HFFc6 (cell line): ENCODE measurements at regions not wholly inside any gene's neighbourhood (a gene's known extent, or its start where the extent isn't known, plus 50 kb on each side); places are given as distances from the start of the nearest gene placed in this dataset.

Experiments
- DNase-seq: peaks from one replicate; pipeline ENCODE4 v3.0.0-alpha.2; 2018
- H3K27ac Mint-ChIP-seq: 2 replicates; pipeline ENCODE4 v1.8.0; 2020; ENCODE audit warnings: mild to moderate bottlenecking, mixed read lengths
- H3K27me3 Mint-ChIP-seq: 2 replicates; pipeline ENCODE4 v1.8.0; 2021; ENCODE audit warnings: mild to moderate bottlenecking, moderate library complexity, mixed read lengths; ENCODE audit not compliant: insufficient read depth
- H3K36me3 Mint-ChIP-seq: 2 replicates; pipeline ENCODE4 v1.8.0; 2021; ENCODE audit warnings: low read depth, mixed read lengths
- H3K4me1 Mint-ChIP-seq: 2 replicates; pipeline ENCODE4 v1.8.0; 2020; ENCODE audit warnings: low read depth, mixed read lengths
- H3K4me3 Mint-ChIP-seq: 2 replicates; pipeline ENCODE4 v1.8.0; 2020; ENCODE audit warnings: mild to moderate bottlenecking, moderate library complexity, mixed read lengths
- H3K9me3 Mint-ChIP-seq: 2 replicates; pipeline ENCODE4 v1.8.0; 2020; ENCODE audit warnings: mild to moderate bottlenecking, mixed read lengths
- TF ChIP-seq, protein P1 (sequence below): fragments of 200-600 bp; sonication (generic); IDR thresholded peaks from 2 replicates; pipeline ENCODE4 v1.5.0; 2021; ENCODE audit warnings: antibody characterized with exemption, mild to moderate bottlenecking

DNA sequence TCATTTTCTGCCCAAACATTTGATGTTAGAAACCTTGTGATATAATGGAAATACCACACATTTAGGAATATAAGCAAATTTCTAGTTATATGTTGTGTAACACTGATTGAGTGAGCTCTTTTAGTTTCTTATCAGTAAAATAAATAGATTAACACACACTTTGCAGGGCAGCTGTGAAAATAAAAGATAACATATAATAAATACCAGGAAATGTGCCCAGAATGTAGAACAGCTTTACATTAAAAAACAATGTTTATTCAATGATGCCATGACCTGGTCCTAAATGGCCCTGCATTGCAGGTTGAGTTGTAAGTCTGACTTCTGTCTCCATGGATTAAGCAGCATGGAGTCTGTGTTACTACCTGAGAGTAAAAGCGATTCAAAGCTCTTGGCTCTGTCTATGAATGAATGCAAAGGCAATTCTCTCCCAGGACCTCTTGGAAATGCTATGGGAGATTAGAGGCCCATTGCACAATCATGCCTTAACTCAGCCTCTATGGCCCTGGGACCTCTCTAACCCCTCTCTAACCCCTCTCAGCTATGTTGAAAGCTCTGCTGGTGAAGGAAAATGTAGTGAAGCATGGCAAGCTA, 296.0 kb upstream of the ACTBL2 start:
- H3K9me3 Mint-ChIP-seq: no peaks in the 10 kb centered on the region
- H3K27ac Mint-ChIP-seq: no peak overlapping the region
- H3K36me3 Mint-ChIP-seq: no peaks in the 10 kb centered on the region
- peaks cover 46% of the 10 kb centered on the region for H3K4me1 Mint-ChIP-seq
- no peak for DNase-seq
- TF ChIP-seq, protein P1, sequence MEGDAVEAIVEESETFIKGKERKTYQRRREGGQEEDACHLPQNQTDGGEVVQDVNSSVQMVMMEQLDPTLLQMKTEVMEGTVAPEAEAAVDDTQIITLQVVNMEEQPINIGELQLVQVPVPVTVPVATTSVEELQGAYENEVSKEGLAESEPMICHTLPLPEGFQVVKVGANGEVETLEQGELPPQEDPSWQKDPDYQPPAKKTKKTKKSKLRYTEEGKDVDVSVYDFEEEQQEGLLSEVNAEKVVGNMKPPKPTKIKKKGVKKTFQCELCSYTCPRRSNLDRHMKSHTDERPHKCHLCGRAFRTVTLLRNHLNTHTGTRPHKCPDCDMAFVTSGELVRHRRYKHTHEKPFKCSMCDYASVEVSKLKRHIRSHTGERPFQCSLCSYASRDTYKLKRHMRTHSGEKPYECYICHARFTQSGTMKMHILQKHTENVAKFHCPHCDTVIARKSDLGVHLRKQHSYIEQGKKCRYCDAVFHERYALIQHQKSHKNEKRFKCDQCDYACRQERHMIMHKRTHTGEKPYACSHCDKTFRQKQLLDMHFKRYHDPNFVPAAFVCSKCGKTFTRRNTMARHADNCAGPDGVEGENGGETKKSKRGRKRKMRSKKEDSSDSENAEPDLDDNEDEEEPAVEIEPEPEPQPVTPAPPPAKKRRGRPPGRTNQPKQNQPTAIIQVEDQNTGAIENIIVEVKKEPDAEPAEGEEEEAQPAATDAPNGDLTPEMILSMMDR: no peak
- no peaks in the 10 kb centered on the region for H3K27me3 Mint-ChIP-seq
- no peak overlapping the region for H3K4me3 Mint-ChIP-seq

DNA sequence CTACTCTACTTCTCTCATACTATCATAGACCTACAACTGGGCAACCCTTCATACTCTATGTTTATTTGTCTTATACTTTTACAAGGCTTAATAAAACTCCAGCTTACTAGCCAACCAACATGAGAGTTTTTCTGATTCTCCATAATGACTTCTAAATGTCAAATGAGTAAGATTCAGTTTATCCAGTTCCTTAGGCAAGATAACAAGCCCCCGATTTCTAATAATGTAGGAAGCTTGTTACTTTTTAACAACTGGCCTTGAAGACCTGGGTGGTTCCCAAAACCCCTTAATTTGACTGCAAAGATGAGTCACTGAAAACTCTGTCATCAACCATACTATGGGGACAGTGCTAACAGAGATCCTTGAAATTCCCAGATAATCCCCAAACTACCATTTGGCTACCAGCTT, 294.6 kb upstream of the ACTBL2 start:
- TF ChIP-seq, protein P1: no peak
- no peak overlapping the region for H3K27ac Mint-ChIP-seq
- no peak for DNase-seq
- no peaks in the 10 kb centered on the region for H3K27me3 Mint-ChIP-seq
- H3K36me3 Mint-ChIP-seq: no peaks in the 10 kb centered on the region
- H3K4me3 Mint-ChIP-seq: no peak overlapping the region
- peaks cover 36% of the 10 kb centered on the region for H3K4me1 Mint-ChIP-seq
- H3K9me3 Mint-ChIP-seq: no peaks in the 10 kb centered on the region

DNA sequence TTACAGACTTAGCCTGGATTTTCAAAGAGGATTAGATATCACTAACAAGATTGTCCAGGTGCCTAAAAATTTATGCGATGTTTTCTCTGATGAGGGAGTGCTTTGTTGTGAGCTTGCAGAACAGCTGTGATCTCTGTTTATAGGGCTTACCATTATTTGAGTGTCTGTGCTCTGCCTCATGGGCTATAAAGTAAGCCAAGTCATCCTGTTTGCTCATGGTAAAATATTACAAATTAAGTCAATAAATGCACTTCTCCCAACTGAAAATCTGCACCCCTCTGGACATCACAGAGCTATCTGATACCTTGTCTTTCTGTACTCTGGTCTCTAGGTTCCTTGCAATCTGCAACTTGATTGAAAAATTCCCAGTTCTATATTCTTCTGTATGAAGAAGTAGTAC, 293.4 kb upstream of the ACTBL2 start:
- no peak overlapping the region for H3K4me3 Mint-ChIP-seq
- no peak overlapping the region for H3K27ac Mint-ChIP-seq
- H3K4me1 Mint-ChIP-seq: peaks cover 36% of the 10 kb centered on the region
- no peaks in the 10 kb centered on the region for H3K27me3 Mint-ChIP-seq
- TF ChIP-seq, protein P1: no peak
- no peak for DNase-seq
- no peaks in the 10 kb centered on the region for H3K9me3 Mint-ChIP-seq
- H3K36me3 Mint-ChIP-seq: no peaks in the 10 kb centered on the region

DNA sequence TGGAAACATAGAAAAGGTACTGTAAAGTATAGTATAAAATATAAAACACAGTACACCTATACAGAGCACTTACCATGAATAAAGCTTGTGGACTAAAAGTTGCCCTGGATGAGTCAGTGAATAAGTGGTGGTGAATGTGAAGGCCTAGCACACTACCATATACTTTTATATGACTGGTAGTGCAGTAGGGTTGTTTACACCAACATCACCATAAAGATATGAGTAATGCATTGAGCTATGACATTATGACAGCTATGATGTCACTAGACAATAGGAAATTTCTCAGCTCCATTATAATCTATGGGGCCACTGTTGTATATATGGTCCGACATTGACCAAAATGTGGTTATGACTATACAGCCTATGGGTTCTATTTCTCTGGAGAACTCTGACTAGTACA, 291.8 kb upstream of the ACTBL2 start:
- Mint-ChIP-seq H3K9me3 (no peaks in the 10 kb centered on the region), H3K36me3 (no peaks in the 10 kb centered on the region), H3K27ac (no peak overlapping the region), H3K4me1 (peaks cover 22% of the 10 kb centered on the region), H3K27me3 (peaks cover 2% of the 10 kb centered on the region; the same call in 1 of the 2 replicates), H3K4me3 (no peak overlapping the region)
- no peak for DNase-seq
- TF ChIP-seq, protein P1: no peak

DNA sequence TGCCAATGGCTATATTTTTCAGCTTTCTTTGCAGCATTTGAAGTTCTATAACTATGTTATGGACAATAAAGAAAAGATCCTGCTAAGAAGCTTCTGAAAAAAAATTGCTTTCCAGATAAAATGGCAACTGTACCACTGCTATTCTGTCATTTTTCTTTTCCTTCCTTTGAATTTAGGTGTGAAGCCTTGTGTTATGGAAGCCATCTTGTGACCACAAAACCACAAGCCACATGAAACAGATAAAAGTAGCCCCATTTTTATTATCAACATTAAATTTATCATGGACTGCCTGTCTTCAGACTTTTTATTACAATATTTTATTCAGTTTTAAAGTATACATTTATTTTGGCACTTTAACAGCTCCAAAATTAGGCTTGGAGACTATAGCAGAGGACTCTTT, 289.9 kb upstream of the ACTBL2 start:
- Mint-ChIP-seq H3K27ac (no peak overlapping the region), H3K27me3 (peaks cover 2% of the 10 kb centered on the region; the same call in 1 of the 2 replicates), H3K4me1 (peaks cover 17% of the 10 kb centered on the region), H3K36me3 (no peaks in the 10 kb centered on the region), H3K9me3 (no peaks in the 10 kb centered on the region), H3K4me3 (no peak overlapping the region)
- DNase-seq: no peak
- TF ChIP-seq, protein P1: no peak

DNA sequence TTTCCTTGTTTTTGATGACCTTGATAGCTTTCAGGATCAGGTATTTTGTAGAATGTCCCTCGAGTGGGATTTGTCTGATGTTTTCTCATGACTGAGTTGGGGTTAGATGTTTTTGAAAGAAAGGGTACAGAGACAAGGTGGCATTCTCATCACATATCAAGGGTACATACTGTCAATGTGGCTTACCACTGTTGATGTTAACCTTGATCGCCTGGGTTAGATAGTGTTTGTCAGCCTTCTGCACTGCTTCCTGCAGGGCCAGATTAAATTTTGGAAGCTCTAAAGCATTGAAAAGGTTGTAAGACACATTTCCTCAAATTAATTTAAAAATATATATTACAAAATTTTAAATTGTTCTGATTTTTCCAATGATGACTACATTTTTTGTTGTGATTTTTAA, 287.4 kb upstream of the ACTBL2 start:
- H3K36me3 Mint-ChIP-seq: no peaks in the 10 kb centered on the region
- no peaks in the 10 kb centered on the region for H3K9me3 Mint-ChIP-seq
- no peak overlapping the region for H3K4me3 Mint-ChIP-seq
- DNase-seq: no peak
- TF ChIP-seq, protein P1: no peak
- H3K27ac Mint-ChIP-seq: no peak overlapping the region
- no peaks in the 10 kb centered on the region; the same call in 1 of the 2 replicates for H3K4me1 Mint-ChIP-seq
- H3K27me3 Mint-ChIP-seq: peaks cover 2% of the 10 kb centered on the region
